H1 (cell line): ENCODE measurements at regions not wholly inside any gene's neighbourhood (a gene's known extent, or its start where the extent isn't known, plus 50 kb on each side); places are given as distances from the start of the nearest gene placed in this dataset.

Experiments
- CTCF ChIA-PET: fragments of 300-600 bp; sonication (Branson Sonifier 250); formaldehyde crosslinking; loops from one replicate; lab custom pipeline; 2021; ENCODE audit not compliant: partially characterized antibody; lab: Charles Lee
- POLR2A ChIA-PET: fragments of 300-600 bp; sonication (Branson Sonifier 250); formaldehyde crosslinking; loops from one replicate; lab custom pipeline; 2021; ENCODE audit warnings: inconsistent platforms; ENCODE audit not compliant: partially characterized antibody; lab: Charles Lee
- DNase-seq, 2 experiments: peaks; one replicate each; pipeline versions ENCODE4 v3.0.0 to v3.0.0-alpha.2; 2010 to 2022; ENCODE audit warnings: low spot score in 2 of 2, low read depth in 1 of 2, mixed read lengths in 1 of 2
- FAIRE-seq: peaks from 2 replicates; lab custom pipeline; 2011; peaks lifted over from hg19 to GRCh38; lab: Jason Lieb, UNC
- H2AFZ ChIP-seq: 2 replicates; pipeline ENCODE4 v1.8.1; 2012; ENCODE audit warnings: low read length, inconsistent platforms
- H2AK5ac ChIP-seq: 2 replicates; pipeline ENCODE4 v1.6.1; 2013; ENCODE audit warnings: low read depth, low read length
- H2BK120ac ChIP-seq: replicated peaks from 2 replicates; pipeline ENCODE3; 2013; ENCODE audit warnings: low read depth, low read length, inconsistent platforms
- H2BK12ac ChIP-seq: 2 replicates; pipeline ENCODE4 v1.6.1; 2013; ENCODE audit warnings: low read depth, low read length
- H2BK15ac ChIP-seq: 2 replicates; pipeline ENCODE4 v1.6.1; 2013; ENCODE audit warnings: low read length
- H2BK20ac ChIP-seq: 2 replicates; pipeline ENCODE4 v1.6.1; 2013; ENCODE audit warnings: low read length
- H2BK5ac ChIP-seq: 2 replicates; pipeline ENCODE4 v1.6.1; 2013; ENCODE audit warnings: low read depth, low read length
- H3K14ac ChIP-seq: 2 replicates; pipeline ENCODE4 v1.6.1; 2013; ENCODE audit warnings: inconsistent platforms; ENCODE audit not compliant: insufficient read length
- H3K18ac ChIP-seq: 2 replicates; pipeline ENCODE4 v1.6.1; 2013; ENCODE audit warnings: low read length; ENCODE audit errors: extremely low read depth
- H3K23ac ChIP-seq: 2 replicates; pipeline ENCODE4 v1.6.1; 2013; ENCODE audit warnings: inconsistent platforms; ENCODE audit not compliant: insufficient read length
- H3K23me2 ChIP-seq: 2 replicates; pipeline ENCODE4 v1.6.1; 2013; ENCODE audit warnings: low read depth, low read length
- H3K27ac ChIP-seq: 2 replicates; pipeline ENCODE4 v1.6.1; 2011; ENCODE audit warnings: low read depth, low read length, inconsistent platforms
- H3K27me3 ChIP-seq, 4 experiments: replicated peaks in 1 of 4; 1 replicate in 1 of 4; 2 replicates in 3 of 4; pipeline versions ENCODE4 v1.6.1 to v1.8.1; 2011 to 2013; ENCODE audit warnings: low read length in 3 of 4, mild to moderate bottlenecking in 3 of 4, inconsistent platforms in 2 of 4, mixed read lengths in 2 of 4, moderate library complexity in 1 of 4; ENCODE audit not compliant: control insufficient read depth in 3 of 4, insufficient read depth in 3 of 4; ENCODE audit errors: extremely low read depth in 1 of 4
- H3K36me3 ChIP-seq, 4 experiments: 2 replicates each; pipeline versions ENCODE4 v1.6.1 to v1.8.1; 2011 to 2013; ENCODE audit warnings: mild to moderate bottlenecking in 4 of 4, low read length in 3 of 4, moderate library complexity in 2 of 4, control low read depth in 1 of 4, inconsistent platforms in 1 of 4; ENCODE audit not compliant: insufficient read depth in 4 of 4, control insufficient read depth in 2 of 4
- H3K4ac ChIP-seq: replicated peaks from 2 replicates; pipeline ENCODE3; 2013; ENCODE audit warnings: low read length, low read depth, mixed read lengths, inconsistent platforms; ENCODE audit not compliant: insufficient read length
- H3K4me1 ChIP-seq, 4 experiments: replicated peaks in 1 of 4; 1 replicate in 1 of 4; 2 replicates in 3 of 4; pipeline versions ENCODE4 v1.6.1 to v1.8.1; 2011 to 2013; ENCODE audit warnings: low read length in 3 of 4, inconsistent platforms in 2 of 4, mixed read lengths in 1 of 4; ENCODE audit not compliant: insufficient read depth in 4 of 4, control insufficient read depth in 3 of 4
- H3K4me2 ChIP-seq, 2 experiments: 2 replicates each; pipeline versions ENCODE4 v1.6.1 to v1.8.1; 2011 to 2013; ENCODE audit warnings: low read depth in 2 of 2, low read length in 2 of 2, control low read depth in 1 of 2, inconsistent platforms in 1 of 2, mild to moderate bottlenecking in 1 of 2; ENCODE audit not compliant: insufficient read depth in 1 of 2
- H3K4me3 ChIP-seq, 4 experiments: fragments of 200-600, 300-600 bp in 1 of 4; sonication (generic), shearing (Covaris generic), sonication (Bioruptor Twin) in 1 of 4; 2 replicates each; pipeline versions ENCODE4 v1.5.1 to v1.8.1; 2011 to 2016; ENCODE audit warnings: low read length in 4 of 4, low read depth in 3 of 4, control low read depth in 2 of 4, inconsistent platforms in 2 of 4, mild to moderate bottlenecking in 2 of 4, mixed read lengths in 1 of 4, moderate library complexity in 1 of 4; ENCODE audit not compliant: insufficient read depth in 2 of 4; ENCODE audit errors: extremely low read depth in 1 of 4
- H3K56ac ChIP-seq: replicated peaks from 2 replicates; pipeline ENCODE3; 2013; ENCODE audit warnings: low read depth, mild to moderate bottlenecking, mixed read lengths, low read length, inconsistent platforms; ENCODE audit not compliant: insufficient read length
- H3K79me1 ChIP-seq: 2 replicates; pipeline ENCODE4 v1.6.1; 2013; ENCODE audit warnings: low read depth, low read length, control low read depth
- H3K79me2 ChIP-seq, 2 experiments: 2 replicates each; pipeline versions ENCODE4 v1.6.1 to v1.8.1; 2012 to 2013; ENCODE audit warnings: low read length in 2 of 2, mild to moderate bottlenecking in 2 of 2, inconsistent platforms in 1 of 2; ENCODE audit not compliant: insufficient read depth in 2 of 2, control insufficient read depth in 1 of 2
- H3K9ac ChIP-seq, 4 experiments: replicated peaks in 1 of 4; 1 replicate in 1 of 4; 2 replicates in 3 of 4; pipeline versions ENCODE4 v1.6.1 to v1.8.1; 2011 to 2013; ENCODE audit warnings: low read depth in 3 of 4, low read length in 3 of 4, control low read depth in 2 of 4, mild to moderate bottlenecking in 2 of 4, moderate library complexity in 2 of 4, inconsistent platforms in 1 of 4; ENCODE audit errors: extremely low read depth in 1 of 4
- H3K9me3 ChIP-seq, 2 experiments: 2 replicates each; pipeline versions ENCODE4 v1.6.1 to v1.8.1; 2012 to 2013; ENCODE audit warnings: mild to moderate bottlenecking in 2 of 2, moderate library complexity in 2 of 2, control low read depth in 1 of 2, inconsistent platforms in 1 of 2, low read depth in 1 of 2, low read length in 1 of 2, mixed read lengths in 1 of 2; ENCODE audit not compliant: insufficient read depth in 2 of 2
- H4K20me1 ChIP-seq, 2 experiments: replicated peaks in 1 of 2; 2 replicates each; pipeline versions ENCODE3 to v1.8.1; 2011 to 2013; ENCODE audit warnings: inconsistent platforms in 2 of 2, low read length in 2 of 2, mild to moderate bottlenecking in 1 of 2; ENCODE audit not compliant: insufficient read depth in 2 of 2, control insufficient read depth in 1 of 2
- H4K5ac ChIP-seq: 2 replicates; pipeline ENCODE4 v1.6.1; 2013; ENCODE audit warnings: low read length, low read depth, mixed read lengths, inconsistent platforms; ENCODE audit not compliant: insufficient read length
- H4K8ac ChIP-seq: 2 replicates; pipeline ENCODE4 v1.8.0; 2013; ENCODE audit warnings: mild to moderate bottlenecking, moderate library complexity, low read length, inconsistent platforms; ENCODE audit not compliant: insufficient read depth; ENCODE audit errors: extremely low read depth
- H4K91ac ChIP-seq: replicated peaks from 2 replicates; pipeline ENCODE3; 2013; ENCODE audit warnings: low read length, mixed read lengths, inconsistent platforms; ENCODE audit not compliant: insufficient read length
- CEBPB ChIP-seq: IDR thresholded peaks from 2 replicates; pipeline ENCODE4 v1.6.1; 2012; ENCODE audit warnings: low read depth, low read length
- WGBS, 2 experiments: shearing (Covaris generic) in 1 of 2; methylation state at CpG; one replicate each; pipeline versions ENCODE4 v1.1.6 to v1.1.7; 2013 to 2015; ENCODE audit warnings: low lambda C conversion rate in 2 of 2, mixed read lengths in 2 of 2, inconsistent platforms in 1 of 2, low coverage in 1 of 2, missing lambda C conversion rate in 1 of 2; ENCODE audit not compliant: insufficient replicate concordance in 2 of 2, insufficient coverage in 1 of 2, insufficient read length in 1 of 2; ENCODE audit errors: extremely low coverage in 1 of 2, missing lambda C conversion rate in 1 of 2; 5-methylcytosine and 5-hydroxymethylcytosine counted together
- TF ChIP-seq, protein P1 (sequence below): IDR thresholded peaks from 2 replicates; pipeline ENCODE4 v1.6.1; 2012; ENCODE audit warnings: inconsistent platforms

DNA sequence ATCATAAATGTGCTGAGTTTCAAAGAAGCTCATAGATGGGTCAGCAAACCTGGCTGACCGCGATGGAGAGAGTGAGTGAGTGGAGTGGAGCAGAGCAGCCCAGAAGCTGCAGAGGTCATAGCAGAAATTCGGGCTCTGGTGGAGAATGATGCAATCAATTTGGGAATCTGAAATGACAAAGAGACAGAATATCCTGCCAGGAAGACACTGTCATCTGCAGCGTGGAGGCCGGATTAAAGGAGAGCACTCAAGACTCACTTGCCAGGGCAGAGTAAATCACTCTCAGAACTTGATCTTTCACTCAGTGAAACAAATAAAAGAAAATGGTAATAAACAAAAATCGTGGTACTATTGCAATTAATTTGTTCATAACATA lies 109.6 kb upstream of the RREB1 start:
- no peak overlapping the region for H3K18ac ChIP-seq
- H2BK5ac ChIP-seq: no peak overlapping the region
- no peak overlapping the region for H2BK120ac ChIP-seq
- FAIRE-seq (no peak), DNase-seq (no peak)
- no peak overlapping the region for H3K23ac ChIP-seq
- H4K5ac ChIP-seq: no peak overlapping the region
- no peak overlapping the region; the same call in 1 of the 2 replicates for H2BK12ac ChIP-seq
- H2AFZ ChIP-seq: 0 out of 2 replicates have a peak overlapping the region, but pooled peaks have one; percentile 65
- H3K23me2 ChIP-seq: no peaks in the 10 kb centered on the region
- H3K9me3 ChIP-seq: no peaks in the 10 kb centered on the region
- WGBS, 2 experiments: 68% methylated on average over 6 of the region's 6 CpGs; no CpG with 5 or more reads in 1 of the 2 experiments
- no peaks in the 10 kb centered on the region for H3K79me1 ChIP-seq
- no peak overlapping the region for H3K4me3 ChIP-seq
- no peak overlapping the region for H4K91ac ChIP-seq
- H2BK15ac ChIP-seq: no peak overlapping the region
- no peak overlapping the region for H3K56ac ChIP-seq
- no peak overlapping the region for H3K4me2 ChIP-seq
- H3K9ac ChIP-seq: no peak overlapping the region
- H3K36me3 ChIP-seq: no peaks in the 10 kb centered on the region
- H2BK20ac ChIP-seq: no peak overlapping the region
- no peak overlapping the region for H4K8ac ChIP-seq
- H3K27me3 ChIP-seq: no peaks in the 10 kb centered on the region
- no peak overlapping the region for H3K4ac ChIP-seq
- peaks cover 0 to 5% (median 0%) of the 10 kb centered on the region in 4 experiments; a peak in 2 of 7 replicates for H3K4me1 ChIP-seq
- POLR2A ChIA-PET: no interaction called here
- no peaks in the 10 kb centered on the region for H3K79me2 ChIP-seq
- no peak overlapping the region for H3K14ac ChIP-seq
- TF ChIP-seq, protein P1, sequence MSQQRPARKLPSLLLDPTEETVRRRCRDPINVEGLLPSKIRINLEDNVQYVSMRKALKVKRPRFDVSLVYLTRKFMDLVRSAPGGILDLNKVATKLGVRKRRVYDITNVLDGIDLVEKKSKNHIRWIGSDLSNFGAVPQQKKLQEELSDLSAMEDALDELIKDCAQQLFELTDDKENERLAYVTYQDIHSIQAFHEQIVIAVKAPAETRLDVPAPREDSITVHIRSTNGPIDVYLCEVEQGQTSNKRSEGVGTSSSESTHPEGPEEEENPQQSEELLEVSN: no peak
- TF ChIP-seq CEBPB: peak; percentile 84
- H2AK5ac ChIP-seq: no peak overlapping the region
- no peak overlapping the region for H3K27ac ChIP-seq
- no peaks in the 10 kb centered on the region for H4K20me1 ChIP-seq
- CTCF ChIA-PET: interaction anchor here (0.6 to 0.9 kb wide), 3 partner anchors 10 to 210 kb away, joined by 3 to 4 read pairs (median 3); no protein-coding TSS in a partner anchor
